Right ventricle myocardium inferior (tissue), 1 donor: ENCODE measurements at regions not wholly inside any gene's neighbourhood (a gene's known extent, or its start where the extent isn't known, plus 50 kb on each side); places are given as distances from the start of the nearest gene placed in this dataset.
"Not testable (repeated sequence)": the region's sequence is repeated elsewhere in the genome, so short reads cannot be mapped to it uniquely, and the experiment has no call there.

ENCODE experiments used
- ATAC-seq: fragments of 200-7000 bp; cut with Tn5 transposase; one replicate; pipeline ENCODE4 v1.9.1; 2020; ENCODE audit warnings: mild to moderate bottlenecking, moderate library complexity
- DNase-seq: peaks from one replicate; pipeline ENCODE4 v3.0.0; 2021; ENCODE audit errors: missing footprints
- intact Hi-C: fragments of 100-400 bp; cut with DNase I; formaldehyde crosslinking; loops from one replicate; pipeline ENCODE4 v1.11.0; 2022
- donor health status: DM: no; HTN: yes; CAD: no; lungs with severe emphysema.

DNA sequence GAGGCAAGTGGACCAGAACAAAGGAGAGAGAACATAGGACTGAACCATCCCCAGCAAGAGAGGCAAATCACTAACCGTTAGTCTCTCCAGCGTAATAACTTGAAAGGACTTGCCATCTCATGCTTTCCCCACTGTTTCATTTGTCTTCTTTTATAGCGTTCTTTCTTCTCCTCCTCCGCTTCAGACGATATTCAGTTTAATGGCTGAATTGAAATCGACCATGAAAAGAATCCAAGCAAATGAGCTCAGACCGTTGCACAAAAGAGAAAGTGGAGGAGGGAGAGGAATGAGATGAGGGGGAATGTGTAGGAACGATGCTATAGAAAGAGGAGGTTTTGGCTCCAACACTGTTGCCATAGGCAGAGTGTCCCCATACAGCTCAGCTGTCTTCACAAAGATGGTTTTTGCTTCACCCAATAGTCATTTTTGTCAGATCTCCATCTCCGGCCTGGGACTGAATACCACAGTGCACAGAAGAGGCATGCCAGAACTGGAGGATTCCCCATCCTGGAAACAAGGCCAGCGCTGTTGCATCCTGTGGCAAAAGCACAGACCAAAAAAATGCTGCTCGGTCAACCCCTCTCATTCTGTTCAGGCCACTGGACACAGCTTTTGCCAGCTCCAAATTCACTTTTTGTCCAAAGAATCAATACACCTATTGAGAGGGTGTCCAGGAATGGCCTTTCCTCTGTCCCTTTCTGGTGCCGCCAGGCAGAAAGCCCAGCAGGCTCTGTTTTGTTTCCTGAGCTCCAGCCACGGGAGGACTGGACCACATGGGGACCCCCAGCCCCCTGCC is 176.1 kb downstream of the ID4 start:
- intact Hi-C loops, result no loop called here
- DNase-seq (no peak), ATAC-seq (no peak)

- intact Hi-C loops, result no loop called here
- ATAC-seq (no peak), DNase-seq (no peak)
Measured at GRCh38 chr6:20014508-20014907, 177.3 kb downstream of the ID4 start.

GRCh38 chr6:20020526-20020925 is 183.4 kb downstream of the ID4 start:
- ATAC-seq (no peak), DNase-seq (no peak)
- intact Hi-C loops, result no loop called here

DNA sequence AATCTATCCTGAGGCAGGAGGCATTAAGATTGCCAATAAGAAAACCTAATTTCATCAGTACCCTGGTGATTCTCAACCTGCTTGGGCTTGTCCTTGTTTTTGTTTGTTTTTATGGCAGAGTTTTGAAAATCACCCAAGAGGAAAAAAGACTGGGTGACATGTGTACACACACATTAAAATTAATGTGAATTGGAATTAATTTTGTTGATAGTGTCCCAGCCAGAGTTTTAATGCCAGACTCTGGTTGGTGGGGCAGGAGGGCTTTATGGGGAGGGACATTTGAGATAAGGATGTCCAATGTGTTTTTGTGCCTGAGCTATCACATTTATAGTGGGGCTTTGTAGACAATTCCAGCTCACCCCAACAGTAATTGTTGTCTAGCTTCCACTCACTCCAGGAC is 184.6 kb downstream of the ID4 start:
- intact Hi-C loops, result no loop called here
- ATAC-seq (no peak), DNase-seq (no peak)

GRCh38 chr6:20023549-20024315 is 186.6 kb downstream of the ID4 start:
- ATAC-seq, DNase-seq, intact Hi-C loops: not testable (repeated sequence)

GRCh38 chr6:20024316-20024673 is 187.1 kb downstream of the ID4 start:
- ATAC-seq (no peak), DNase-seq (no peak)
- intact Hi-C loops, result no loop called here

DNA sequence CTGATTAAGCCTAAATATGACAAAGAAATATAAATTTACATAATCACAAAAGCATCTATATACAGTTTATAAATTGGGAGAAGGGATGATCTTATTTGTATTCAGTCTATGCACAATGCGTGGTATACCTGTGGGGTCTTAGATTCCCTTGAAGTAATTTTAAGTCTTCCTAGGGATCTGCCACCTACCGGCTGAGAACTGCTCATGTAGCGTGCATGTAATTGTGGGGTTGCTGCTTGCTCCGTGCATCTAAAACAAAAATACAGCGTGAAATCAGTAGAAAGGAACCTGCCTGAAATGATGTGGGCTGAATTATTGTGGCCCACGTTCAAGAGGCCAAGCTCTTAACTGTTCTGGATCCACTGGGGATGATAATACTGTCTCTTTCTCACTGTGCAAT is 187.3 kb downstream of the MBOAT1 start:
- ATAC-seq, result no peak
- no peak for DNase-seq
- intact Hi-C loops, result no loop called here

DNA sequence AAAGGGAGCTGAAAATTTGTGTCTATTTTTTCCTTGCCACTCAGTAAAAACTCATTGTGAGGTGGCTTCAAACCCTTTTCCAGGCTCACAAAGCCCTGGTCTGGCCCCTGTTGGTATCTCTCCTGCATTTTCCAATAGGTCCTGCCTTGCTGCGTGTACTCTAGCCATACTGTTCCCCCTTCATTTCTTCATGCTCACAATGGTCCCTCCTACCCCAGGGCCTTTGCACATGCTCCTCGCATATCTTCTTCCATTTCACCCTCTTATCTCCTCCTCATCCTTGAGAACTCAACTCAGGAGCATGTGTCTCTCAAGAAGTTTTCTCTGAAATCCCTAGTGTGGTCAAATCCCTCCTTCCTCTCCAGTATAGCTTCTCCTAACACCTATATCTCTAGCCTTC is 186.6 kb downstream of the MBOAT1 start:
- intact Hi-C loops, result no loop called here
- ATAC-seq, result no peak

DNA sequence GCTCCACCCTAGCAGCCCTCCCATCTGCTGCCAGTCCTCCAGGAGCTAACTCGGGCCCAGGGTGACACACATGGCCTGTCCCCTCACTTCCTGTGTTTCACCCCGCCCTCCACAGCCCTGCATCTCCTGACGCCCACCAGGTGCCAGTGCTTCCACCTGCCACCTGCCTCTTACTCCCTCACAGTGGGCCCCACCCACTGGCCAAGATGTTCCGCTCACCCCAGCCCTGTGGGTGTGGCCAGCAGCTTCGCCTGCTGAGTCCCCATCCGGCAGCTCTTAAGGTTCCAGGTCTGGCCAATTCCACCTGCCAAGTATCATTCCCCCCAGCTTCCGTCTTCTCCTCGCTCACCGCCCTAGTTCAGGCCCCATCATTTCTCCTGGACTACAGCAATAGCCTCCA is 184.1 kb downstream of the MBOAT1 start:
- intact Hi-C loops, result no loop called here
- DNase-seq (no peak), ATAC-seq (no peak)

More for the DNA sequence above, 186.6 kb downstream of the MBOAT1 start:
- DNase-seq, result no peak

DNA sequence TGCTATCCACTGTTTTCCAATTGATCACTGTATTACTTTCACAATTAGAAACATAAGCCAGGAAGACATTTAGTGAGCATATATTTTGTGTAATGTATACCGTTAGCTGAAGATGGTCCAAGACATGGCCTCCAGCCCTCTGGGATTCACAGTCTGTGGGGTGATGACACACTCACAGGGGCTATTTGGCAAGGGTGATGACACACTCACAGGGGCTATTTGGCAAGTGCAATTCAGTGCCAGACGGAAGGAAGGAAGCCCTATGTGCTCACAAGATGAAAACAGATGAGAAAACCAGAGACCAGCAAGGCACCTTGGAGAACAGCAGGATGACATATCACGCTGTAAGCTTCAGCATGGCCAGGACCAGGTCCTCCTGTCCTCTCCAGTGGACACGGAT is 183.7 kb downstream of the MBOAT1 start:
- ATAC-seq, result no peak
- intact Hi-C loops, result no loop called here
- DNase-seq, result no peak

- intact Hi-C loops, result no loop called here
- DNase-seq (no peak), ATAC-seq (no peak)
Measured at GRCh38 chr6:20029979-20030378, 182.3 kb downstream of the MBOAT1 start.

DNA sequence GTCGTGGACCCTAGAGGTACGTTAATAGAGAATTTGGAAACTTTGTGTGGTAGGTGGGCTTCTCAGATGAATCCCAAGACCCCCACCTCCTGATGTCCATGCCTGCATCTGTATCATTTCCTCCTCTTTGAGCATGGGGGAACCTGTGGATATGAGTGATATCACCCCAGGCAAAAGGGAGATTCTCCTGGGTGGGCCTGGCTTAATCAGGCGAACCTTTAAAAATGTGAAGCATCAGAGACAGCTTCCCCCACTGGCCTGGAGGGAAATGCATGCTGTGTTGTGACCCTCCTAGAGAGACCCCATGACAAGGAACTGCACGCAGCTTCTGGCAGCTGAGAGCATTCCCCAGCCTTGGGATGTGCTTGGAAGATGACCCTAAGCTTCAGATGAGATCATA is 180.9 kb downstream of the MBOAT1 start:
- intact Hi-C loops, result no loop called here
- DNase-seq (no peak), ATAC-seq (no peak)

GRCh38 chr6:20033697-20034407 is 178.4 kb downstream of the MBOAT1 start:
- intact Hi-C loops, result no loop called here
- ATAC-seq (no peak), DNase-seq (no peak)

GRCh38 chr6:20034408-20034769 is 177.9 kb downstream of the MBOAT1 start:
- no peak for DNase-seq
- ATAC-seq, result no peak
- intact Hi-C loops, result no loop called here

- ATAC-seq (no peak), DNase-seq (no peak)
- intact Hi-C loops, result no loop called here
Measured at GRCh38 chr6:20036141-20036677, 176.1 kb downstream of the MBOAT1 start.

DNA sequence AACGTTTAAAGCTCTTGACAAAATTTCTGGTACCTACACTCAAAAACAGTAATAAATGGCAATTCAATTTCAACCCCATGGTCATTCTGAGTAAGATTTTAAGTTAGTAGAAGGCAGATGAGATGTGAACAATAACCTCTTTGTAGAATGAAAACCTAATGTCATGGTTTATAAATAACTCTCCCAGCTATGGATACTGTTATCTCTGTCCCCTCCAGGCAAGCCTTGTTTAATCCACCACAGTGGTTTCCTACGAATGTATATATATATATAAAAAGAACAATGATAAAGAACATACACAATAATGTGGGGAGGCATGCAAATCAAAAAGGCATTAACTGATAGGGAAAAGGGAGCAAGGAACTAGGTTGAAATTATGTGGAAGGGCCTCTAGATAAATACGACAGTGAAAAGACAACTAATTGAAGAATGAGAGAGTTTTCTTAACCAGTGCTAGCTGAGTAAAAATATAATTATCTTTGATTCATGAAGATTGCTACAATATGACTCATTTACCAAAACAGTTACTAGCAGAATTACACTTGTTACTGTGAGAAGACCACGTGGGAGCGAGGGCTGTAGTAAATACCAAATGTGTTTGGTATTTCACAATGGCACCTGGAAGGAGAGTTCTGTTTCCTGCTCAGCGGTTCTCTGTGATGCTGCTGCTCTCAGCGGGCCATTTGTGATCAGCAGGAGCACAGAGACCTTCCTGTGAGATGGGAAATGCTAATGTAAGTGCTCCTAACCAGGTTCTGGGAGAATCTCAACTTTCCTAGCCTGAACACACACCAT is 173.7 kb downstream of the MBOAT1 start:
- DNase-seq, result no peak
- no peak for ATAC-seq
- intact Hi-C loops, result no loop called here

DNA sequence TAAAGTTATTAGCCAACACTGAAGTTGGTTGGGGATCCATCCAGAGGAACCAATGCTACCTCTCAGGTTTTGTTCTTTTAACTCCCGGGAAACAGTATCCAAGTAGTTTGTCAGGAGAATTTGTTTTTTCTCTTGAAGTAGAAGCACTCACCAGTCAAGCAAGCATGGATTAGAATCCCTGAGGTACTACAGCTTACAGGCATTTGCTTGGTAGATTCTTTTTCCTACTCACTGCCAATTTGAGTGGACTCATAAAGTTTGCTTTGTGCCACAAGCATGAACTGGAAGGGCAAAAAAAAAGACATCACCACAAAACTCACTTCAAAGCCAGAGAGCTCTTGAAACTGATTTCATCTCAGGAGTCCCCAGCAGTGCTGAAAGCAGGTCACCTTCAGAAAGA is 167.4 kb downstream of the MBOAT1 start:
- ATAC-seq, result no peak
- no peak for DNase-seq
- intact Hi-C loops, result no loop called here
